K562 (cell line): ENCODE measurements at regions not wholly inside any gene's neighbourhood (a gene's known extent, or its start where the extent isn't known, plus 50 kb on each side); places are given as distances from the start of the nearest gene placed in this dataset.

Experiments
- ATAC-seq: fragments of 200-7000 bp; cut with Tn5 transposase; 3 replicates; pipeline ENCODE4 v1.9.1; 2020; ENCODE audit warnings: moderate library complexity
- BruUV-seq: library from RNA; stranded (reverse); fragments of 400-500 nt; replicated peaks from 2 replicates; lab custom pipeline; 2021; lab: Mats Ljungman, UMichigan
- CTCF ChIA-PET: fragments of 300-600 bp; formaldehyde crosslinking; extraction: SDS; loops from one replicate; lab custom pipeline; 2021; ENCODE audit warnings: low intra/inter-chr PET ratio; lab: Yijun Ruan, JAX
- POLR2A ChIA-PET: fragments of 300-600, 350-650 bp; sonication (Branson Sonifier 250); formaldehyde crosslinking; extraction: SDS; loops from one replicate; lab custom pipeline; 2021; ENCODE audit warnings: antibody characterized with exemption, inconsistent platforms; lab: Yijun Ruan, JAX
- DNase-seq, 4 experiments: peaks; one replicate each; pipeline versions ENCODE4 v3.0.0 to v3.0.0-alpha.2; 2011 to 2018; ENCODE audit warnings: low spot score in 3 of 4, mixed read lengths in 3 of 4; ENCODE audit errors: extremely low read depth in 1 of 4
- FAIRE-seq: peaks from 2 replicates; lab custom pipeline; 2011; peaks lifted over from hg19 to GRCh38; lab: Jason Lieb, UNC
- H2AFZ ChIP-seq: 2 replicates; pipeline ENCODE4 v1.6.0; 2011; ENCODE audit warnings: low read depth, low read length, control low read depth, inconsistent platforms
- H3K27ac ChIP-seq: fragments of 200-600 bp; 3 replicates; pipeline ENCODE4 v1.8.0; 2011; ENCODE audit warnings: low read depth, mild to moderate bottlenecking, control low read depth, inconsistent platforms, low read length, moderate library complexity, mixed read lengths; ENCODE audit errors: extremely low read depth
- H3K27me3 ChIP-seq, 2 experiments: fragments of 300-600 bp in 1 of 2; 2 replicates in 1 of 2; 3 replicates in 1 of 2; pipeline versions ENCODE4 v1.6.0 to v1.8.0; 2011; ENCODE audit warnings: inconsistent platforms in 2 of 2, low read length in 2 of 2, mild to moderate bottlenecking in 1 of 2, mixed read lengths in 1 of 2, moderate library complexity in 1 of 2; ENCODE audit not compliant: control insufficient read depth in 2 of 2, insufficient read depth in 2 of 2
- H3K36me3 ChIP-seq: fragments of 300-600 bp; 3 replicates; pipeline ENCODE4 v1.8.0; 2011; ENCODE audit warnings: mild to moderate bottlenecking, low read length, inconsistent platforms; ENCODE audit not compliant: control insufficient read depth, insufficient read depth
- H3K4me1 ChIP-seq, 2 experiments: fragments of 200-600 bp in 1 of 2; replicated peaks in 1 of 2; 2 replicates in 1 of 2; 3 replicates in 1 of 2; pipeline versions ENCODE4 v1.5.1 to v1.8.0; 2011; ENCODE audit warnings: inconsistent platforms in 2 of 2, low read length in 2 of 2, mild to moderate bottlenecking in 1 of 2, mixed read lengths in 1 of 2, moderate library complexity in 1 of 2; ENCODE audit not compliant: control insufficient read depth in 2 of 2, insufficient read depth in 2 of 2
- H3K4me2 ChIP-seq: 2 replicates; pipeline ENCODE4 v1.6.1; 2011; ENCODE audit warnings: low read length, control low read depth, inconsistent platforms, mixed read lengths; ENCODE audit not compliant: insufficient read depth
- H3K4me3 ChIP-seq: fragments of 200-600 bp; sonication (generic), shearing (Covaris generic); 2 replicates; pipeline ENCODE4 v1.5.1; 2016; ENCODE audit warnings: control low read depth, inconsistent platforms
- H3K79me2 ChIP-seq: fragments of 200-600 bp; 3 replicates; pipeline ENCODE4 v1.8.0; 2011; ENCODE audit warnings: low read length, inconsistent platforms; ENCODE audit not compliant: control insufficient read depth, insufficient read depth
- H3K9ac ChIP-seq, 2 experiments: 2 replicates each; pipeline versions ENCODE4 v1.6.0 to v1.6.1; 2011; ENCODE audit warnings: low read depth in 2 of 2, low read length in 2 of 2, control low read depth in 1 of 2, inconsistent platforms in 1 of 2, mild to moderate bottlenecking in 1 of 2, mixed read lengths in 1 of 2; ENCODE audit not compliant: insufficient read depth in 1 of 2
- H3K9me1 ChIP-seq: one replicate; pipeline ENCODE4 v1.6.0; 2011; ENCODE audit warnings: inconsistent platforms, mild to moderate bottlenecking, low read length, moderate library complexity; ENCODE audit not compliant: control insufficient read depth, insufficient read depth
- H3K9me3 ChIP-seq: replicated peaks from 2 replicates; pipeline ENCODE4 v1.5.1; 2011; ENCODE audit warnings: low read depth, low read length, inconsistent platforms; ENCODE audit not compliant: control insufficient read depth, insufficient read depth
- H4K20me1 ChIP-seq: replicated peaks from 2 replicates; pipeline ENCODE4 v1.6.1; 2011; ENCODE audit warnings: low read length, inconsistent platforms, mixed read lengths; ENCODE audit not compliant: control insufficient read depth, insufficient read depth
- CREB3 ChIP-seq: fragments of 450-650 bp; conservative IDR thresholded peaks from 2 replicates; pipeline ENCODE4 v1.6.1; 2016; ENCODE audit warnings: missing genetic modification characterization, low read depth, mild to moderate bottlenecking, missing compliant biosample characterization, moderate library complexity
- CTCF ChIP-seq, 3 experiments: IDR thresholded peaks in 2 of 3; conservative IDR thresholded peaks in 1 of 3; 2 replicates each; pipeline ENCODE4 v1.5.1; 2011 to 2012; ENCODE audit warnings: low read length in 3 of 3, mild to moderate bottlenecking in 3 of 3, control low read depth in 2 of 3, improper control_type of control experiment in 1 of 3, inconsistent platforms in 1 of 3, low read depth in 1 of 3, mixed read lengths in 1 of 3, moderate library complexity in 1 of 3; ENCODE audit not compliant: insufficient read depth in 2 of 3
- CUX1 ChIP-seq: fragments of 200-800 bp; sonication (Bioruptor generic); IDR thresholded peaks from 2 replicates; pipeline ENCODE4 v1.6.1; 2016; ENCODE audit warnings: missing genetic modification characterization, missing compliant biosample characterization
- CXXC5 ChIP-seq: fragments of 250-450 bp; sonication (Bioruptor Pico); IDR thresholded peaks from 2 replicates; pipeline ENCODE4 v1.8.0; 2022; ENCODE audit warnings: inconsistent platforms, mild to moderate bottlenecking, moderate library complexity
- FOXA3 ChIP-seq, 2 experiments: fragments of 450-650 bp in 1 of 2; sonication (generic) in 1 of 2; formaldehyde crosslinking; IDR thresholded peaks in 1 of 2; conservative IDR thresholded peaks in 1 of 2; 2 replicates each; pipeline versions ENCODE4 v1.4.0 to v1.8.0; 2020 to 2022; ENCODE audit warnings: mild to moderate bottlenecking in 2 of 2, missing genetic modification reagents in 1 of 2
- MLX ChIP-seq, 2 experiments: fragments of 450-650 bp in 1 of 2; sonication (generic) in 1 of 2; formaldehyde crosslinking; conservative IDR thresholded peaks; 2 replicates each; pipeline versions ENCODE4 v1.4.0 to v1.8.1; 2020 to 2022; ENCODE audit warnings: mild to moderate bottlenecking in 1 of 2, missing genetic modification reagents in 1 of 2
- PCBP2 ChIP-seq: fragments of 200-400 bp; formaldehyde crosslinking; IDR thresholded peaks from 2 replicates; pipeline ENCODE4 v1.6.1; 2018; ENCODE audit warnings: low read length, low read depth, mild to moderate bottlenecking, moderate library complexity; ENCODE audit not compliant: poor library complexity, severe bottlenecking
- POLR3A ChIP-seq: IDR thresholded peaks from 2 replicates; pipeline ENCODE4 v1.6.1; 2011; ENCODE audit warnings: borderline replicate concordance, mild to moderate bottlenecking, moderate library complexity; ENCODE audit not compliant: insufficient read length, insufficient read depth; ENCODE audit errors: extremely low read depth
- WGBS: fragments of 100-300 bp; shearing (Covaris generic); methylation state at CpG from one replicate; pipeline ENCODE4 v1.1.6; 2016; ENCODE audit warnings: low coverage, mixed read lengths; ENCODE audit not compliant: insufficient coverage; ENCODE audit errors: missing lambda C conversion rate; 5-methylcytosine and 5-hydroxymethylcytosine counted together
- in situ Hi-C: fragments of 300-500 bp; cut with MboI; formaldehyde crosslinking; loops from 4 replicates; pipeline ENCODE4 v1.15.0; 2018; ENCODE audit warnings: inconsistent platforms, mixed read lengths
- intact Hi-C: fragments of 100-400 bp; cut with micrococcal nuclease; formaldehyde crosslinking; loops from 2 replicates; pipeline ENCODE4 v1.14.2; 2022

GRCh38 chr4:8709050-8709728 is 116.6 kb downstream of the CPZ start:
- Histone ChIP-seq H2AFZ (no peak overlapping the region), H3K9me1 (no peaks in the 10 kb centered on the region), H3K27ac (no peak overlapping the region), H3K79me2 (no peaks in the 10 kb centered on the region), H3K9me3 (no peaks in the 10 kb centered on the region), H3K27me3 (peaks cover 0 to 19% of the 10 kb centered on the region in 2 experiments; a peak in 3 of 5 replicates), H3K9ac (no peak overlapping the region), H3K4me1 (peaks cover 0 to 3% of the 10 kb centered on the region in 2 experiments; a peak in 1 of 5 replicates), H4K20me1 (no peaks in the 10 kb centered on the region), H3K4me3 (no peak overlapping the region), H3K4me2 (no peak overlapping the region), H3K36me3 (no peaks in the 10 kb centered on the region)
- ChIA-PET POLR2A (no interaction called here), CTCF (no interaction called here)
- 1% methylated on average over 13 of the region's 15 CpGs for WGBS
- no peak for TF ChIP-seq CREB3 (tag)
- TF ChIP-seq CUX1 (CRISPR knock-in tag), result no peak
- no peak for TF ChIP-seq POLR3A
- no peak for TF ChIP-seq CTCF (IDR thresholded peaks at IDR 0.05 in 2 of 3, conservative IDR thresholded peaks at IDR 0.05 in 1 of 3; ENCODE audit: insufficient read depth in 2 of 3, low read depth in 1 of 3, low read length in 3 of 3)
- TF ChIP-seq FOXA3 (CRISPR knock-in tag; conservative IDR thresholded peaks at IDR 0.05 in 1 of 2, IDR thresholded peaks at IDR 0.05 in 1 of 2), result no peak
- no peak for TF ChIP-seq PCBP2
- TF ChIP-seq CXXC5, result no peak
- no peak for TF ChIP-seq MLX (CRISPR knock-in tag; conservative IDR thresholded peaks at IDR 0.05)
- in situ Hi-C loops (no loop called here), intact Hi-C loops (no loop called here)
- DNase-seq (no peak), FAIRE-seq (no peak), ATAC-seq (no peak)
- no TSS peak for BruUV-seq
